ENCODE measurements at regions not wholly inside any gene's neighbourhood (a gene's known extent, or its start where the extent isn't known, plus 50 kb on each side); places are given as distances from the start of the nearest gene placed in this dataset.

DNA sequence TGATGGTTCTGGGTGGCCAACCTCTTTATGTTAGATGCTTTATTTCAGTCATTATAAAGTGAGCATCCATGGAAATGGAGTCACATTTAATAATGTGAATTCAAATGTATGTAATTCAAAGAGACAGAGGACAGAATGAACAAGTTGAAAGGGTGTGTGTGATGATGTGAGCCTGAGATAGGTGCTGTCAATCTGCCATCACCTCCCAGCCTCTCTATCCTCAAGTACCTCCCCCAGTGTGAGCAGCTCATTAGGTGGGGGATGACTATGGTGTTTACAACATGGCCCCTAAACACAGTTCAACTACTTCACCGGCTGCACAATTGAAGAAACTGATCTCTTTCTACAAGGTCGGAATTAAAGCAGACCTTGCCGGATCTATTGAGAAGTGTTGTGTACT, 74.7 kb upstream of the IGFBP5 start:
- DNase-seq (ENCODE audit: low spot score in 2 of 2): no peak
- H3K36me3 Mint-ChIP-seq (ENCODE audit: insufficient read depth): no peaks in the 10 kb centered on the region
- no peaks in the 10 kb centered on the region for H3K9me3 Mint-ChIP-seq
- no peak overlapping the region for H3K27ac Mint-ChIP-seq (ENCODE audit: low read depth)
- peaks cover 44% of the 10 kb centered on the region for H3K27me3 Mint-ChIP-seq
- no peaks in the 10 kb centered on the region for H3K4me1 Mint-ChIP-seq
- H3K4me3 Mint-ChIP-seq: no peak overlapping the region
- no peak for ATAC-seq (replicated peaks; ENCODE audit: extremely low read depth, poor library complexity, severe bottlenecking)

DNA sequence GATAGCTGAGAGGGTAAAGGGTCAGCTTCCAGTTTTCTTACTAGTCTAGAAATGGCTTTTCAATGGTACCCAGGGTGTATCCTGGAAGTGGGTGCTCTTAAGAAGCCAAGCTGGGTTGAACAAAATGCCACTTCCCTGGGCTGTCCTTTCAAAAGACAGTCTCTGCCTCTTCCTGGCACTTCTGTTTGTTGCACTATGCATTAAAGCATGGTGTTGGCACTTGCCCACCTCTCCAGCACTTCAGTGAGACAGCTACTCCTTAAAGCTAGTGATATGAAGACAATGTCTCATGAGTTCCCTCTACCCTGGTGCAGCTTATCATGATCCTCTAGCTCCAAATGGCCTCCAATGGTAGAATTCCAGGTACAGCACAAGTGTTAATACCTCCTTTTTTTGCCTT, 74.3 kb upstream of the IGFBP5 start:
- Mint-ChIP-seq H3K9me3 (no peaks in the 10 kb centered on the region), H3K27ac (ENCODE audit: low read depth) (no peak overlapping the region), H3K4me3 (no peak overlapping the region), H3K4me1 (no peaks in the 10 kb centered on the region), H3K36me3 (ENCODE audit: insufficient read depth) (no peaks in the 10 kb centered on the region), H3K27me3 (peaks cover 44% of the 10 kb centered on the region)
- ATAC-seq (replicated peaks; ENCODE audit: extremely low read depth, poor library complexity, severe bottlenecking): no peak
- DNase-seq (ENCODE audit: low spot score in 2 of 2): no peak

DNA sequence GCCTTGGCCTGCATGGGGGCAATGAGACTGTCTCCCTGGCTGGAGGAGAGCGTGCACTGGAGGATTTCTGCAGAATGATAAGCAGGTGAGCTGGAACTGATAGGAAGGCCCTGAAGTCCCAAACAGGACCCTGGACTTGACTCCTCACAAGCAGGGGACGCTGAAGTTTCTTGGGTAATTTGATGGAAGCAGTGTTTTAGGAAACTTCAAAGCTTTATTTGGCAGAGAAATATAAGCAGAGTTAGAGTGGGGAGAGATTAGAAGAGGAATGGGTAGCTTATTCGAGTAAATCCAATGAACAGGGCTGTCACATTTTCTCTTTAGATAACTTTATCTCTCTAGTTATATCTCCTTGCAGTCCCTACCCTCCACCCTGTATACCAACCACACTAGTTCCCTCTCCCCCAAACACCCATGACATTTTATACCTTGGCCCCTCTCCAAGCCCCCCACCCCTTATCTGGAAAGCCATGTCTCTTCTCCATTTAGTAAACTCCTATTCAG, 73.6 kb upstream of the IGFBP5 start:
- ATAC-seq (replicated peaks; ENCODE audit: extremely low read depth, poor library complexity, severe bottlenecking): no peak
- Mint-ChIP-seq H3K9me3 (no peaks in the 10 kb centered on the region), H3K4me1 (no peaks in the 10 kb centered on the region), H3K27me3 (peaks cover 44% of the 10 kb centered on the region), H3K36me3 (ENCODE audit: insufficient read depth) (no peaks in the 10 kb centered on the region), H3K27ac (ENCODE audit: low read depth) (no peak overlapping the region), H3K4me3 (no peak overlapping the region)
- DNase-seq (ENCODE audit: low spot score in 2 of 2): no peak

DNA sequence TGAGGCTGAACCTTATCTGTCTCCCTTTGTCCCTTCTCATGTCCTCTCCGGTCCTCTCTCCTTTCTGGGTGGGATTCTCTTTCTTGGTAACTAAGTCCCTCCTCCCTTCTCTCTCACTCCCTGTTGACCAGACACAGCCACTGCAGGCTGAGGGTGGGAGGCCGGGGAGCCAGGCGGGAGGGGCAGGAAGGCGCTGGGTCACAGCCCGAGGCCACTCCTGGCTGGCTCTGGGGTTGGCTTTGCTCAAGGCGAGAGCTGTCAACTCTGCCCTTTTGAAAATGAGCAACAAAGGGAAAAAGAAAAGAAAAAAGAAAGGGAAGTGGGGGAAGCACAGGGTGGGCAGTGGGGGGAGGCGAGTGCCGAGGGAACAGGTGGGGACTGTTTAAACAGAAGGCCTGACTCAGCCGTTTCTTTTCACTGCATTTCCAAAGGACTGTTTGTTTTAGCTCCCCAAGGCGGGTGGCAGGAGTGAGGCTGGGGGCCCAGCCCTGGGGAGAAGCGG, 70.5 kb upstream of the IGFBP5 start:
- H3K27me3 Mint-ChIP-seq: peaks cover 60% of the 10 kb centered on the region
- no peak for ATAC-seq (replicated peaks; ENCODE audit: extremely low read depth, poor library complexity, severe bottlenecking)
- H3K4me3 Mint-ChIP-seq: no peak overlapping the region
- H3K36me3 Mint-ChIP-seq (ENCODE audit: insufficient read depth): no peaks in the 10 kb centered on the region
- no peak overlapping the region for H3K27ac Mint-ChIP-seq (ENCODE audit: low read depth)
- H3K9me3 Mint-ChIP-seq: no peaks in the 10 kb centered on the region
- H3K4me1 Mint-ChIP-seq: no peaks in the 10 kb centered on the region
- DNase-seq (ENCODE audit: low spot score in 2 of 2): no peak

DNA sequence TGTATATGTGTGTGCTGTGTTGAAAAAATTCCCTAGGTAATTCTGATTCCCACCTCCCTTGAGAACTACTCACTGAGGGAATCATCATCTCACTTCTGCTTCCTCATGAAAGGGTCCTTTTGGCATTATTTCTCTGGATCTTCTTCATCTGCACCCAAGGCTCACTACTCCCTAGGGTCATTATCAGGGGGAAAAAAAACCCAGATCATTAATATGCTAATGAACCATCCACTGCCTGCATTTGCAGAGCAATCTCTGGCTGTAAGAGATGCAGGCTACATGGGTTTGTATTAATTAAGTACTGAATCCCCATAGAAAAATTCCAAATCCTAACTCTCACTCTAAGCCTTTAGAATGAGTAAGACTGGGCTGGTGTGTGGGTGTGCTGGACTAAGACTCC, 68.0 kb upstream of the IGFBP5 start:
- DNase-seq (ENCODE audit: low spot score in 2 of 2): no peak
- Mint-ChIP-seq H3K4me1 (no peaks in the 10 kb centered on the region), H3K9me3 (no peaks in the 10 kb centered on the region), H3K4me3 (no peak overlapping the region), H3K27me3 (peaks cover 47% of the 10 kb centered on the region), H3K36me3 (ENCODE audit: insufficient read depth) (no peaks in the 10 kb centered on the region), H3K27ac (ENCODE audit: low read depth) (no peak overlapping the region)
- no peak for ATAC-seq (replicated peaks; ENCODE audit: extremely low read depth, poor library complexity, severe bottlenecking)

DNA sequence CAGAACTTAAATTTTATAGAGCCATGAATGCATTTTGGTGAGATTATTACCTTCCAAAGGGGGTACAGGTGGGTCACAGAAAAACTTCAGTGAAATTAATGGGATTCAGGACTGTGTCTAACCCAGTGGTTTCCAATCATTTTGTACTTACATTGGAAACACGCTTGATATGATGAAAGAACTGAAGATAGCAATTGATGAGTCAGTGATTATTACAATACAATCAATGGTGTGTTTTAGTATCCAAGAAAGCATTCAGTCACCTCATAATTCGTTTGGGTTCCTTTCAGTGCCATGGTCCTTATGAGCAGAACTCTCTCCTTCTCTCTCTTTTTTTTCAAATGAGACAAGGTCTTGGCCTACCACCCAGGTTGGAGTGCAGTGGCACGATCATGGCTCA, 66.5 kb upstream of the IGFBP5 start:
- no peak overlapping the region for H3K4me3 Mint-ChIP-seq
- ATAC-seq (replicated peaks; ENCODE audit: extremely low read depth, poor library complexity, severe bottlenecking) (no peak), DNase-seq (ENCODE audit: low spot score in 2 of 2) (no peak)
- H3K27me3 Mint-ChIP-seq: peaks cover 59% of the 10 kb centered on the region
- no peaks in the 10 kb centered on the region for H3K4me1 Mint-ChIP-seq
- H3K9me3 Mint-ChIP-seq: no peaks in the 10 kb centered on the region
- no peaks in the 10 kb centered on the region for H3K36me3 Mint-ChIP-seq (ENCODE audit: insufficient read depth)
- no peak overlapping the region for H3K27ac Mint-ChIP-seq (ENCODE audit: low read depth)

DNA sequence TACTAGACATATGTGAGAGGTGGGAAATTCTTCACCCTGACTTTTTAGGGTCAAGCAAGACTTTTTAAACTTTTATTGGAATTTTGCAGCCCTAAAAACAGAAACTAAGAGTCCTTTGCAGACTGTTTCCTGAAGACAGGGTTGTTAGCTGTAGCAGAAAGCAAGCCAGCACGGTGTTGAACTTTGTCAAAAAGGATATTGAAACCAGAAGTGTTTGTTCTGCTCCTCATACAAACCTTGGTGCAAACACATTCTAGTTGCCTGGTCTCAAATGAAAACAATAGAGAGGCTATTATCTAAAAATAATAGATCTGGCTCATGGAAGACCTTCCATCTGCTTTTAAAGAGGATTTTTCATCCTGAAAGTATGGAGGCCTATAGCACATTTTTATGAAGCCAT, 65.8 kb upstream of the IGFBP5 start:
- H3K4me1 Mint-ChIP-seq: no peaks in the 10 kb centered on the region
- peaks cover 63% of the 10 kb centered on the region for H3K27me3 Mint-ChIP-seq
- no peak overlapping the region for H3K27ac Mint-ChIP-seq (ENCODE audit: low read depth)
- DNase-seq (ENCODE audit: low spot score in 2 of 2) (no peak), ATAC-seq (replicated peaks; ENCODE audit: extremely low read depth, poor library complexity, severe bottlenecking) (no peak)
- H3K9me3 Mint-ChIP-seq: no peaks in the 10 kb centered on the region
- H3K4me3 Mint-ChIP-seq: no peak overlapping the region
- no peaks in the 10 kb centered on the region for H3K36me3 Mint-ChIP-seq (ENCODE audit: insufficient read depth)

DNA sequence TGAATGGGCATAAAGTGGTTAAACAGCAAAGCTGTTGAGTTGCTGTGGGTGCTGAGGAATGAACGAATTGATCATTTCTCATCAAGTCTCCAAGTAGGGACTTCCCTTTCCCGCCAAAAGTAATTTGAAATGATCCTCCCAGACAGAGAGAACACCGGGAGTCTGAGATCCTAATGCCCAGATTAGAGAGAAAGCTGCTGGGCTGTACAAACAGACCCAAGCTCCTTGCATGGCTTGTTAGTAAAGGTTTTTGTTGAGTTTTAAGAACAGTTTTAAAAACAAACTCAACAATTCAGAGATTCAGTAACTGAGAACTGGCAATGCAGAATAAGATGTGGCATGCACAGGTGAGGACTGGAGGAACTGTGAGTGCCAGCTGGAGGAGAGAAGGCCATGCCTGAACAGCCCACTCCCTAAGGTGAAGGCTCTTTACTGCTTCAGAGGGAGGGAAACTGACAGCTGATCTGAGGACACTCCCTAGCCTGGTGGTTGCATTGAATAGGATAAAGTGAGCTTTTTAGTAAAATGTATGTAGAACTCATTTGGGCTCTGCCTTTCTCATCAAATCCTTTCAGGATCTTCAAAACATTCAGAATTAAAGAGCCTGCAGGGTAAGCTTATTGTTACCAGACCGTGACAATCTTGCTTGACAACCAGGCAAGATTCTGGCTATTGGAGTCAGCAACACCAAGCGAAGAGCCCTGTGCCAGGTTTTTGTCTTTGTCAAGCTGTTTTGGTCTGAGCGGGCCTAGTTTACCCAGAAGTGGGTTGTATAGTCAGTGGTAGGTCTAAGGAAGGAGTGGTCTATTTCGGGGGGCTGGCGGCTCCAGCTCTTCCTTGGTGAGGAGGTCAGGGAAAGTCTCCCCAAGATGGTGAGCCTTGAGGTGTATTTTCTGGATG, 63.2 kb upstream of the IGFBP5 start:
- Mint-ChIP-seq H3K27ac (ENCODE audit: low read depth) (no peak overlapping the region), H3K4me3 (no peak overlapping the region), H3K4me1 (no peaks in the 10 kb centered on the region), H3K9me3 (no peaks in the 10 kb centered on the region), H3K27me3 (peaks cover 61% of the 10 kb centered on the region), H3K36me3 (ENCODE audit: insufficient read depth) (peaks cover 2% of the 10 kb centered on the region)
- ATAC-seq (replicated peaks; ENCODE audit: extremely low read depth, poor library complexity, severe bottlenecking): no peak
- DNase-seq (ENCODE audit: low spot score in 2 of 2): no peak

DNA sequence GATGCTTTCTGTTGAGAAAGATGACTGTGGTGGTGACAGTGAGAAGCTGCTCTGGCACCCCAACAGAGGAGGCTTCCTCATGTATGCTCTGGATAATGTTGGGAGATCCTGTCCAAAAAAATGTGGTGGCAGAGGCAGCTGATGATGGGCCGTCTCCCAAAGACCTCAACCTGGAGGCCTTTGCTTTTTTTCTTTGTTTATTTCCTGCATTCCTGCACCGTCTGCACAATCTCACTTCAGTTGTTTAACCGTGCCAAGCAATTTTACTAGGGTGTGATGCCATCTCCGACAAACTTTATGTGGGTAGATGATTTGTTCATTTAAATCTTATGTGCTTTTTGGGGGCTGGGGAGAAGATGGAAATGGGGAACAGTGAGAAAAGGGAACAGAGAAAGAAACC, 62.2 kb upstream of the IGFBP5 start:
- Mint-ChIP-seq H3K4me1 (no peaks in the 10 kb centered on the region), H3K4me3 (no peak overlapping the region), H3K27ac (ENCODE audit: low read depth) (no peak overlapping the region)

DNA sequence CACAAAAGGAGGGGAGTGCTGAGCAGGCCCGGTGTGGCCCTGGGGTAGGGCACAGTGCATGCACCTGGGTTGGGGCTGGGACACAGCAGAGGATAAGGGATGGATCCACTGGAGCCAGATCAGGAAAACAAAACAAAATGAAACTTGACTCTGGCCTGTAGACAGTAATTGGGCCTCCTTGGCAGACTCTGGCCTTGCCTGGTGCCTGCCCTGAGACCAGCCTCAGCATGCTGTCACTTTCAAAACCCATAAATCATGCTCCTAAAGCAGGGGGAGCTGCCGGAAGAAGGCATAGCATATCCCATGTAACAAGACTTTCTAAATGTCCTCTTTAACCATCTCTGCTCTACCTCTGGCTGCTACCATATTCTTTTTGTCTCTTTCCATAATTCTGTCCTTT, 61.1 kb upstream of the IGFBP5 start:
- peaks cover 2% of the 10 kb centered on the region for H3K36me3 Mint-ChIP-seq (ENCODE audit: insufficient read depth)
- H3K9me3 Mint-ChIP-seq: no peaks in the 10 kb centered on the region
- ATAC-seq (replicated peaks; ENCODE audit: extremely low read depth, poor library complexity, severe bottlenecking) (no peak), DNase-seq (ENCODE audit: low spot score in 2 of 2) (no peak)
- no peak overlapping the region for H3K4me3 Mint-ChIP-seq
- H3K4me1 Mint-ChIP-seq: no peaks in the 10 kb centered on the region
- H3K27ac Mint-ChIP-seq (ENCODE audit: low read depth): no peak overlapping the region
- peaks cover 50% of the 10 kb centered on the region for H3K27me3 Mint-ChIP-seq

More for the DNA sequence above, 62.2 kb upstream of the IGFBP5 start:
- Mint-ChIP-seq H3K27me3 (peaks cover 51% of the 10 kb centered on the region), H3K36me3 (ENCODE audit: insufficient read depth) (peaks cover 2% of the 10 kb centered on the region), H3K9me3 (no peaks in the 10 kb centered on the region)
- no peak for DNase-seq (ENCODE audit: low spot score in 2 of 2)
- ATAC-seq (replicated peaks; ENCODE audit: extremely low read depth, poor library complexity, severe bottlenecking): no peak

DNA sequence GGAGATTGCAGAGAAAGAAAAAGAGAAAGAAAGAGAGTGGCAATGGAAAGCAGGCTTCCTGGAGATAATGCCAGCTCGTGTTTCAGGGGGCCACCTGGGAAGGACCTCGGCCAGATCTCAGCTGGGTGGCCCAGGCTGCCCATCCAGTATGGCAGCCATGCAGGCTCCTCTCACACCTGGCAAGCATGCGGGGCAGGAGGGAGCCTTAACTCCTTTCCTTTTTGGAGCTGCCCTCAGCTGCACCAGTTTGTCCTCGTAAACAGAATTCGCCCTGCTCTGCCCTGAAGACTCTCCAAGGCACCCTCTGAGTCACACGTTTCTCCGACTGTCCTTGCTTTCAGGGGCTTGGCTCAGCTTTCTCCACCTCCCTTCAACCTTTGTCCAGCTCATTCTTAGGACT, 59.5 kb upstream of the IGFBP5 start:
- Mint-ChIP-seq H3K4me3 (no peak overlapping the region), H3K4me1 (no peaks in the 10 kb centered on the region), H3K27ac (ENCODE audit: low read depth) (no peak overlapping the region), H3K9me3 (no peaks in the 10 kb centered on the region), H3K36me3 (ENCODE audit: insufficient read depth) (peaks cover 2% of the 10 kb centered on the region), H3K27me3 (peaks cover 67% of the 10 kb centered on the region)
- DNase-seq (ENCODE audit: low spot score in 2 of 2) (no peak), ATAC-seq (replicated peaks; ENCODE audit: extremely low read depth, poor library complexity, severe bottlenecking) (no peak)

DNA sequence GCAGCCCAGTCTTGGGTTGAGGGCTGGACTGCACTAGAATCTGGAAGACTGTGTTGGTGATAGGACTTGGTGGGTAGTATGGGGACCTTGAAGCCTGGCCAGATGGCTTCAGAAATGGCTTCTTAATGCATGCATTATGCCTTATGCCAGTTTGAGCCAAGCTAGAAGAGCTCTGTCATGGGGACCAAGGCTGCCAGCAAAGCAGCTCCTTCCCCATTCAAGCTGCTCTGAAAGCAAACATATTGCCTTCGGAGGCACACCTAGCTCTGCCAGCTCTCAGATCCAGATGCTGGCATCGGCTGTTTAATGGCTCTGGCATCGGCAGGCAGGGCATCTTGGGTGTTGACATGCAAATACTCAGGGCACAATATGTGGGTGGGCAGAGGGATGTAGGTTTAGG, 59.0 kb upstream of the IGFBP5 start:
- H3K4me3 Mint-ChIP-seq: no peak overlapping the region
- no peak for DNase-seq (ENCODE audit: low spot score in 2 of 2)
- peaks cover 2% of the 10 kb centered on the region for H3K36me3 Mint-ChIP-seq (ENCODE audit: insufficient read depth)
- H3K4me1 Mint-ChIP-seq: no peaks in the 10 kb centered on the region
- H3K9me3 Mint-ChIP-seq: no peaks in the 10 kb centered on the region
- peaks cover 71% of the 10 kb centered on the region for H3K27me3 Mint-ChIP-seq
- H3K27ac Mint-ChIP-seq (ENCODE audit: low read depth): no peak overlapping the region
- ATAC-seq (replicated peaks; ENCODE audit: extremely low read depth, poor library complexity, severe bottlenecking): no peak

DNA sequence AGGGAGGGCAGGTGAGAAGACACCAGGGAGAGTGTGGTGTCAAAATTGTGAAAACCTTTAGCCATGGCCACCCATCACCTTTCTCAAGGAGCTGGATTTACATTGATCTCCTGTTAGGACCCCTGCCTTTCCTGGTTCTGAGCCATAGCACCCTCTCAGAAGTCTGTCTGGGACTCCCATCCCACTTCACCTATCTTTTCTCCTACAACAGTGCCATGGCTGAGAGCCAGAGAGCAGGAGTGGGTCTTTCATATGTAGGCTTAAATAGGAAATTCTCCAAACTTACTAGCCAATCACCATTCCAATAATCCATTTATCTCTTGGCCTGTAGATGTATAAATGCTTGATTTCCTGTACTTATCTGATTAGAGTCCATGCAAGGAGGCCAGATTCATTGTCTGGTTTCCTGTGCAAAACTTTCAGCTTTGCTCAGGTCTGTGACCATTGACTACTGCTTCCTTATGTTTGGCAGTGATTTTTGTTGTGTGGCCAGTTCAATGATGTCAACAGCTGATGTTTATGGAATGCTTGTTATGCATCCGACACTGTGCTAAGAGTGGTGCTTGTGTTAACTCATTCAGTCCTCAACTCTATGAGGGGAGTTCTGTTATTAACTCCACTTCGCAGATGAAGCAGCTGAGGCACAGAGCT, 57.6 kb upstream of the IGFBP5 start:
- Mint-ChIP-seq H3K27ac (ENCODE audit: low read depth) (no peak overlapping the region), H3K27me3 (peaks cover 75% of the 10 kb centered on the region), H3K9me3 (peaks cover 6% of the 10 kb centered on the region), H3K4me1 (no peaks in the 10 kb centered on the region), H3K4me3 (no peak overlapping the region), H3K36me3 (ENCODE audit: insufficient read depth) (peaks cover 2% of the 10 kb centered on the region)
- DNase-seq (ENCODE audit: low spot score in 2 of 2) (no peak), ATAC-seq (replicated peaks; ENCODE audit: extremely low read depth, poor library complexity, severe bottlenecking) (no peak)

All from central memory CD8-positive, alpha-beta T cell (primary cell).